A549 (cell line): ENCODE measurements at regions not wholly inside any gene's neighbourhood (a gene's known extent, or its start where the extent isn't known, plus 50 kb on each side); places are given as distances from the start of the nearest gene placed in this dataset.

Experiments
- ATAC-seq, 2 experiments: fragments of 200-7000 bp in 1 of 2; fragments of >200 bp in 1 of 2; cut with Nextera tagmentation in 1 of 2; cut with Tn5 transposase in 1 of 2; 3 replicates each; pipeline versions ENCODE4 v1.8.0 to v1.9.1; 2018 to 2020; ENCODE audit warnings: mild to moderate bottlenecking in 1 of 2, moderate library complexity in 1 of 2
- CTCF ChIA-PET: fragments of 300-600 bp; sonication (Branson Sonifier 250); formaldehyde crosslinking; extraction: SDS; loops from one replicate; lab custom pipeline; 2021; ENCODE audit warnings: antibody characterized with exemption, inconsistent platforms; lab: Yijun Ruan, JAX
- POLR2A ChIA-PET: fragments of 350-600 bp; formaldehyde crosslinking; extraction: SDS; loops from one replicate; lab custom pipeline; 2021; ENCODE audit warnings: antibody characterized with exemption, inconsistent platforms; lab: Yijun Ruan, JAX
- DNase-seq, 2 experiments: peaks; one replicate each; pipeline versions ENCODE4 v3.0.0 to v3.0.0-alpha.2; 2011 to 2016; ENCODE audit warnings: low read depth in 1 of 2, low spot score in 1 of 2
- FAIRE-seq: peaks from 2 replicates; lab custom pipeline; 2011; peaks lifted over from hg19 to GRCh38; lab: Jason Lieb, UNC
- H3K27ac ChIP-seq, 2 experiments: fragments of >200 bp; sonication (Bioruptor Twin); formaldehyde crosslinking; 3 replicates each; pipeline ENCODE4 v1.5.1; 2016 to 2017
- H3K4me1 ChIP-seq: fragments of >200 bp; sonication (Bioruptor Twin); formaldehyde crosslinking; 3 replicates; pipeline ENCODE4 v1.6.1; 2016
- H3K4me2 ChIP-seq: fragments of >200 bp; sonication (Bioruptor Twin); formaldehyde crosslinking; 3 replicates; pipeline ENCODE4 v1.6.1; 2016
- H3K4me3 ChIP-seq: fragments of >200 bp; sonication (Bioruptor Twin); formaldehyde crosslinking; 3 replicates; pipeline ENCODE4 v1.5.1; 2016
- H3K9me3 ChIP-seq: fragments of >200 bp; sonication (Bioruptor Twin); formaldehyde crosslinking; 3 replicates; pipeline ENCODE4 v1.6.1; 2016
- BCL3 ChIP-seq: fragments of >200 bp; sonication (Bioruptor Twin); formaldehyde crosslinking; IDR thresholded peaks from 3 replicates; pipeline ENCODE4 v1.6.1; 2016
- CBX2 ChIP-seq: fragments of 200-600 bp; sonication (generic); IDR thresholded peaks from 2 replicates; pipeline ENCODE4 v1.6.1; 2016; ENCODE audit warnings: low read depth, mild to moderate bottlenecking, borderline replicate concordance
- CTCF ChIP-seq: fragments of >200 bp; sonication (Bioruptor Twin); formaldehyde crosslinking; IDR thresholded peaks from 3 replicates; pipeline ENCODE4 v1.5.1; 2016
- ELK1 ChIP-seq: fragments of 150-350 bp; IDR thresholded peaks from 2 replicates; pipeline ENCODE4 v1.6.1; 2014; ENCODE audit warnings: low read depth, mild to moderate bottlenecking, low read length
- HDAC2 ChIP-seq: fragments of 200-600 bp; sonication (generic); IDR thresholded peaks from 2 replicates; pipeline ENCODE4 v1.6.1; 2016
- HOXB13 ChIP-seq: fragments of 250-450 bp; sonication (Bioruptor Pico); IDR thresholded peaks from 2 replicates; pipeline ENCODE4 v1.5.0; 2020; ENCODE audit warnings: low read depth, mild to moderate bottlenecking, moderate library complexity
- HOXB5 ChIP-seq: fragments of 250-450 bp; sonication (Bioruptor Pico); IDR thresholded peaks from 2 replicates; pipeline ENCODE4 v1.5.0; 2020; ENCODE audit warnings: mild to moderate bottlenecking, moderate library complexity
- KDM5A ChIP-seq: fragments of 200-600 bp; sonication (generic); IDR thresholded peaks from 2 replicates; pipeline ENCODE4 v1.6.1; 2016; ENCODE audit warnings: antibody characterized with exemption, mild to moderate bottlenecking
- NPAS2 ChIP-seq: fragments of 250-450 bp; sonication (Bioruptor Pico); IDR thresholded peaks from 2 replicates; pipeline ENCODE4 v1.8.0; 2022; ENCODE audit warnings: mild to moderate bottlenecking, moderate library complexity, borderline replicate concordance
- POLR2A ChIP-seq: IDR thresholded peaks from 2 replicates; pipeline ENCODE4 v1.6.1; 2012; ENCODE audit warnings: mild to moderate bottlenecking, low read length
- RNF2 ChIP-seq: fragments of 200-600 bp; sonication (generic); IDR thresholded peaks from 2 replicates; pipeline ENCODE4 v1.6.1; 2016; ENCODE audit warnings: low read depth, mild to moderate bottlenecking, antibody characterized with exemption, moderate library complexity, borderline replicate concordance
- ZC3H11A ChIP-seq: fragments of 450-650 bp; IDR thresholded peaks from 2 replicates; pipeline ENCODE4 v1.6.1; 2014; ENCODE audit warnings: antibody characterized with exemption, mild to moderate bottlenecking
- ZNF302 ChIP-seq: fragments of 250-450 bp; sonication (Bioruptor Pico); IDR thresholded peaks from 2 replicates; pipeline ENCODE4 v1.9.0; 2021; ENCODE audit warnings: inconsistent platforms, mild to moderate bottlenecking, moderate library complexity
- ZSCAN20 ChIP-seq: fragments of 250-450 bp; sonication (Bioruptor Pico); IDR thresholded peaks from 2 replicates; pipeline ENCODE4 v1.8.0; 2022; ENCODE audit warnings: mild to moderate bottlenecking, moderate library complexity
- WGBS: methylation state at CpG from one replicate; pipeline ENCODE4 v1.1.6; 2017; ENCODE audit errors: missing lambda C conversion rate; 5-methylcytosine and 5-hydroxymethylcytosine counted together

DNA sequence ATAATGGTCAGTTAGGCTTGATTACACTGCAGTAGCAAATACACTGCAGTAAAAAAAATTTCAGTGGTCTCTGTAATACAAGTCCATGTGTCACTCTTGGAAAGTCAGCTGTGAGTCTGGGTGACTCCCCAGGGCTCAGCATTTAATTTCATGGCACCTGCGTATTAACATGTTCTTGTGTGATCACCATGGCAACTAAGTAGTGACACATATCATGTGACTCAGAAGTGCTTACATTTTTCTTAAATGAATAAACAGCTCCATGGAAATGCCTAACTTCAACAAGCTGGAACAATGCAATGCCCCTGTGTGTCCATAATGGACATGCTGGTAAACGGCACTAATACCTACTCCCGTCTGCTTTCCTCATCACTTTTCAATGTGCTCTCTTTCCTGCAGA lies 88.5 kb upstream of the ANO4 start (continued):
- no peak for TF ChIP-seq BCL3
- TF ChIP-seq HOXB13 (CRISPR knock-in tag): no peak
- TF ChIP-seq NPAS2 (CRISPR knock-in tag): no peak

DNA sequence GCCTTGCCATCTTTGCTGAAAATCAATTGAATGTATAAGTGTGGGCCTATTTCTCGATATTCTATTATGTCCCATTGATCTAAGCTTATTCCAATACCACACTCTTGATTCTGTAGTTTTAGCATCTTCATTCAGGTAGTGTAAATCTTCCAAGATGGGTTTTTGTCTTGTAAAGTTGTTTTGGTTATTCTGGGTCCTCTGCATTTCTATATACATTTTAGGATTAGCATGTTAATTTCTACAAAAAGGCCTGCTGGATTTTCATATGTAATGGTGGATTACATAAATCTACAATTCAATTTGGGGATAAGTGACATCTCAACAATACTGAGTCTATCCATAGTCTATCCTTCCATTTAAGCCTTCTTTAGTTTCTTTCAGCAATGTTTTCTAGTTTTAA lies 86.0 kb upstream of the ANO4 start:
- Histone ChIP-seq H3K9me3 (no peaks in the 10 kb centered on the region), H3K27ac (no peak overlapping the region), H3K4me3 (no peak overlapping the region), H3K4me1 (no peaks in the 10 kb centered on the region), H3K4me2 (no peak overlapping the region)
- POLR2A ChIA-PET: no interaction called here
- CTCF ChIA-PET: no interaction called here
- WGBS: 0% methylated on average over 1 of the region's 1 CpG
- ATAC-seq (no peak), DNase-seq (no peak), FAIRE-seq (no peak)
- TF ChIP-seq HDAC2 (no peak), POLR2A (no peak)

DNA sequence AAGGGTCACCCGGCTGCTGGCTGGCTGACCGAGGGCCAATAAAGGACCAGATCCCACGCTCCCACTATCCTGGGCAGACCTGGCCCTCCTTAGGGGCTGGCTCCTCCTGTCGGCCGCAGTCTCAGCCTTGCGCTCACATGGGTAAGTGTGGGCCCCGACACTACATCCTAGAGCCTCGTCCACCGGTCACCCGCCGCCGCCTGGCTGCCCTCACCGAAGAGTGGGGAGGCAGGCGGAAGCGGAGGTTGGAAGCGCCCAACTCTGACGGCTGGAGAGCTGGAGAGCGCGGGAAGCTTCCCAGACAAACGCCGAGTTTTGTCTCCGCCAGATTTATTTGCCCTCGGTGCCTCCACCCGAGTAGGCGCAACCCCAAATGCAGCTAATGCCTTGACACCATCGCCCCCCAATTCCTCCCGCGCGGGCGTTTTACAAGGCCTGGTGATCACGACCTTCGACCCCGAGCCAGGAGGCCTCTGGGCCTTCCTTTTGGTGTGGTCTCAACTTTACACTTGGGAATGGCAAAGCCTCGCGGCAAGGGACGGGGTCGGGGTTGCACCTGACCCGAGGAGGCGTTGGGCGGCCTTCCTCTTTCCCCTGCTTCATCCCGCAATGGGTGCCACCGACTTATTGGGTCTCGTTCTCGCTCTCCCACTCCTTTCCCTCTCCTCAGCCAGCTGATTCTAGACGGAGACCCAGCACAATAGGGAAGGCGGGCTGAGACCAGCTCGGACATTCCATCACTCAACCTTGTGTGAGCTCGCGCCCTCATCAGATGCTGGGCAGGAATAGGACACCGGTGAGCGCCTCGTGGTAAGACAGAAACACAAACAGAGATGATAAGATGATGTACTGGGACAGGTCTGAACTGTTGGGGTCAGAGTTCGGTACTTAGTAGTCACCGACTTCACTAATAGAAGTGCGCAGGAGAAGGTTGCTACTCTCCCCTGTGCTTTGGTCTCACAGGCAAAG lies 78.3 kb upstream of the ANO4 start:
- 87% methylated on average over 51 of the region's 55 CpGs for WGBS
- CTCF ChIA-PET: interaction anchor here (1.0 to 2.5 kb wide), 2 partner anchors 17 kb away, joined by 3 to 9 read pairs; no protein-coding TSS in a partner anchor
- no peak for FAIRE-seq
- no peaks in the 10 kb centered on the region for H3K4me1 ChIP-seq
- peak in 1 of 2 experiments; percentile 2 for DNase-seq
- peak in 1 of 2 experiments; percentile 12; a peak in 3 of 6 replicates for ATAC-seq
- no peak for TF ChIP-seq RNF2
- TF ChIP-seq ZSCAN20 (CRISPR knock-in tag): no peak
- TF ChIP-seq KDM5A: no peak
- TF ChIP-seq ELK1: no peak
- no peak for TF ChIP-seq CBX2
- TF ChIP-seq CTCF: no peak
- no peak for TF ChIP-seq HOXB5 (CRISPR knock-in tag)
- no peak for TF ChIP-seq HOXB13 (CRISPR knock-in tag)
- TF ChIP-seq ZNF302 (CRISPR knock-in tag): no peak
- TF ChIP-seq ZC3H11A: no peak
- no peaks in the 10 kb centered on the region for H3K9me3 ChIP-seq
- no peak overlapping the region for H3K27ac ChIP-seq
- H3K4me3 ChIP-seq: no peak overlapping the region; the same call in 2 of the 3 replicates
- POLR2A ChIA-PET: no interaction called here
- peak overlapping the region; percentile 85 for H3K4me2 ChIP-seq
